HG03378 (cell line): ENCODE measurements at regions not wholly inside any gene's neighbourhood (a gene's known extent, or its start where the extent isn't known, plus 50 kb on each side); places are given as distances from the start of the nearest gene placed in this dataset.
"Not testable (repeated sequence)": the region's sequence is repeated elsewhere in the genome, so short reads cannot be mapped to it uniquely, and the experiment has no call there.

Experiments
- ATAC-seq: cut with Tn5 transposase; IDR thresholded peaks from one replicate; pipeline ENCODE4 v1.9.1; 2021; ENCODE audit warnings: mild to moderate bottlenecking, moderate library complexity; ENCODE audit not compliant: unreplicated experiment

GRCh38 chr12:19624491-19624890, 185.2 kb downstream of the AEBP2 start:
- no peak for ATAC-seq

- ATAC-seq, result not testable (repeated sequence)
Measured at GRCh38 chr12:19625551-19625950, 186.3 kb downstream of the AEBP2 start.

DNA sequence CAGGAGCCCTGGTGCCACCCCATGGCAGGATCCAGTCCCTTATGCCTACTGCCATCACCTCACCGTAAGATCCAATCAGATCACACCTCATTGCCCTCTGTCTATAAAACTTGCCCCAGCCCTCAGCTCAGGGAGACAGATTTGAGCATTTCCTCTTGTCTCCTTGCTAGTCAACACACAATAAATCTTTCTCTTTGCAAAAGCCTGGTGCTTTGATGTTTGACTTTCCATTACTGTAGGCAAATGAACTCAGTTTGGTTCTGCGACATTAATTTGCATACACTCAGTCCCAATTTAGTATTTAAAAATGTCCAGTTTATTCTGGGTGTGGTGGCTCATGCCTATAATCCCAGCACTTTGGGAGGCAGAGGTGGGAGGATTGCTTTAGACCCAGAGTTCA, 188.4 kb downstream of the AEBP2 start:
- ATAC-seq, result no peak

GRCh38 chr12:19630536-19630935, 191.2 kb downstream of the AEBP2 start:
- ATAC-seq, result no peak

DNA sequence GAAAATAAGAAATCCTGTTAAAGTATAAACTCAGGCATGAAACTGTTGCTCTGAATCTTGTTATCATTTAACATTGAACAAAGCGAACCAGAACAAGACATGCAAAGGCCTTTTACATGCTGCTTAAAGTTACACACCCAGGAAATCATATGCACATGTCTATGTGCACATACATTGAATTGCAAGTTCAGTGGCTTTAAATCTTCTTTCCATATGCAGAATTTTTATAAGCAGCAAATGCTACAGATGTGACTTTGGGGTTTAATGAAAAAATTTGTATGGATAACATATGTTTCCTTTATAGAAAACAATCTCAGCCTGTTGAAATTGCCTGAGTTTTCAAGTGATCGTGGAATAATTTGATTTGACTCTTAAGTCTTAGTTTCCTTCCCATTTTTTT, 193.9 kb downstream of the AEBP2 start:
- no peak for ATAC-seq

DNA sequence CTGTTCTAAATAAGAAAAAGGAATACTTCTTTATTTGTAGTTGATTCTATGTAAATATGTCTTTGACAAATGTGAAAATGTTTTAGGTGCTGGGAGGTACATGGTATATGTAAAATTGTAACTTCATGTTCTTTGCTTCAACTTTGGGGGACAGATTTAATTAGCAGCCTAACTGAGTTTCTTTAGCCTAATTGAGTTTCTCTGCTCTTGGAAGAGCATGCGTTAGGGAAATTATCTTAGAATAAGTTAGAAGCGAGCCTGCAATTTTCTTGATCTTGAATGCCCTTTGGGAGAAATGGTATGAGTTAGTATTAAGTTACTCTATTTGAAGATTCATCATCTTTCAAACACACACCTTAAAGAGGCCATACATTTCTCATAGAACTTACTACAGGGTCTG, 194.3 kb downstream of the AEBP2 start:
- ATAC-seq, result no peak

DNA sequence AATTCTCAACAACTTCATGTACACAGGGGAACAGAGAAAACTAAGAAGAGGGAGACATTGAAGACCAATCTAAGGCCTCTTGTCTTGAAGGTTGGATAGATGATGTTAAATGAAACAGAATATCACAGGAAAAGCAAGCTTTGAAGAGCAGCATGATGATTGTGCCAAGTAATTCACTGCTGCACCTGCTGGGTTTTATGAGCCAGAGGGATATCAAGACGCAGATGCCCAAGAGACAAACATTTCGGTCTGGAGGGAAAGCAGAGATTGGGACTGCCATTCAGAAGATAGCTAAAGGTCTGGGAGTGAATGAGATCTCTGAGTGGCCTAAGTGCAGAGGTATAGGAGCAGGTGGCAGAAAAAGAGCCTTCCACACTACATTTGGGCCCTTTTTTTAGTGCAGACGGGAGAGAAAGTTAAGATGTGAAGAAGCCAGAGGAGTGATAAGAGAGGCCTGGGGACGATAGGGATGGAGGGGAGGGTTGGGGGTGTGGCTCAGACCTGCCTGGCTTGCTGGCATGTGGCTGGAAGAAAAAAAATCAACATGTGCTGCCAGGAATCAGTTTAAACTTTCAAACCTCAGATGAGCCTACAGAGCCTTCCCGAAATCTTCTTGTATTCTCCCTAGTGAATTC, 200.6 kb downstream of the AEBP2 start:
- no peak for ATAC-seq

DNA sequence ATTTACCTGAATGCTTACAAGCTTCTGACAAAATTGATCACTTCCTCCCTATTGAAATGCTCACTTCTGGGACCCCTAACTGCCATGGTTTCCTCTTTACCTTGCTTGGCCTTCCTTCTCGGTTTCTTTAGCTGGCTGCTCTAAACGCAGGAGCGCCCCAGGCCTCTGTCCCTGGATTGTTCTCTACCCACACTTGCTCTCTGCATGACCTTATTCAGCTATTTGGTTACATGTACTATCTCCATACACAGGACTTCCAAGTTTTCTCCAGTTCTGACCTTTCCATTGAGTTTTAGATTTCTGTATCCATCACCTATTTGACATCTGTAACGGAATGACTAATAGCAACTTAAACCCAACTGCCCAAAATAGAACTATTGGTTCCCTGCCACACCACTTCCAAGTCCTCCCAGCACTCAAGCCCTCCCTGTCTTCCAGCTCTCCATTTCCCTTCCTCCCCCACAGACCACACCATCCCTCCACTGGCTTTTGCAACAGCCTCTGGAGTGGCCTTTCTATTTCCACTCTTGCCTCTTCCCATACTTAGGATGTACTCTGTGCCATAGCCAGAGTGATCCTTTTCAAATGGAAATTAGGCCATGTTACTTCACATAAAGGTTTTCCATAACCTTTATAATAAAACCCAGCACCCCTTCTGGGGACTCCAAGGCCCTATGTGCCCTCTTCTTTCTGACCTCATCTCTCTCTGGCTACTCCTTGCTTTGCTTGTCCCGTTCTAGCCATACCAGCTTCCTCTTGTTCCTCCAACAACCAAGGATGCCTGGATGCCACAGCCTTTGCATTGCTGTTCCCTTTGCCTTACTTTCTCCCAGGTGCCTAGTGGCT, 202.2 kb downstream of the AEBP2 start:
- no peak for ATAC-seq

DNA sequence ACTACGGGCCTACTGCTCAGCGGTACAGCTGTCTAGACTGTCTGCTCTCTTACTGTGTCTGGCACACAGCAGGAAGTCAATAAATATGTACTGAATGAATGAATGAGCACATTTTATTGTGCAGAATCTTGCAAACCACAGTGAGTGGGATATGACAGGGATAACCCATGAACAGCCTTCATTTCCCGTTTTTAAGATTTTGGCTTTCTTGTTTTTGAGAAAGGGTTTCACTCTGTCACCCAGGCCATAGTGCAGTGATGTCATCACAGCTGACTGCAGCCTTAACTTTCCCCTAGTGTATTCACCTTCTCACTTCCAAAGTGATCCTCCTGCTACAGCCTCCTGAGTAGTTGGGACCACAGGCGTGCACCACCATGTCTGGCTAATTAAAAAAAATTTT, 203.1 kb downstream of the AEBP2 start:
- no peak for ATAC-seq

DNA sequence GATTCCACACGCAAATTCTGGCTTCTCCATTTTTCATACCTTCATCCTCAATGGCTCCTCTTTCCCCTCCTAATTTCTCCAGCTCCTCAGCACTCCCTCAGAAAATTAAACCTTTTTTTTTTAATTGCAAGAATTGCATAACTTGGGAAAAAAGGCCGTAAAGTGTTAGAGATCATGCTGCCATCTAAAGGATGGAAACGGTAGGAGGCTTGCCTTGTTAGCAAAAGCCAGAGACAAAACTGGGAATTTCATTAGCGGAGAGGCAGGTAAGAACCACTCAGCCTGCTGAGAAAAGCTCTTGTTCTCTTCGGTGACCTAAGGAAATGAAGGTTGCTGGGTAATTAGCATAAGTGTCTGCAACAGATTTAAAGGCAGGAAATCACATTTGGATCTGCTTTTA, 204.3 kb downstream of the AEBP2 start:
- ATAC-seq, result no peak

GRCh38 chr12:19644571-19644970, 205.3 kb downstream of the AEBP2 start:
- no peak for ATAC-seq

DNA sequence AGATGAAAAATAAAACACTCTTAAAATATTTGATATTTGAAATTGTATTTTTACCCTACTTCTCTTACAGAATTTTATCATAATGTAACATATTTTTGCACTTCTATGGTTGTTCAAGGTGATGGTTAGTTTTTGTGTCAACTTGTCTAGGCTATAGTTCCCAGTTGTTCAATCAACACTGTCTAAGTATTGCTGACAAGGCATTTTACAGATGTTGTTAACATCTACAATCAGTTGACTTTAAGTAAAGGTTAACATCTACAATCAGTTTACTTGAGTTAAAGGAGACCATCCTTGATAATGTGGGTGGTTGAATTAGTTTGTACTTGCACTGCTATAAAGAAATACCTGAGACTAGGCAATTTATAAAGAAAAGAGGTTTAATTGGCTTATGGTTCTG, 206.5 kb downstream of the AEBP2 start:
- ATAC-seq, result no peak

DNA sequence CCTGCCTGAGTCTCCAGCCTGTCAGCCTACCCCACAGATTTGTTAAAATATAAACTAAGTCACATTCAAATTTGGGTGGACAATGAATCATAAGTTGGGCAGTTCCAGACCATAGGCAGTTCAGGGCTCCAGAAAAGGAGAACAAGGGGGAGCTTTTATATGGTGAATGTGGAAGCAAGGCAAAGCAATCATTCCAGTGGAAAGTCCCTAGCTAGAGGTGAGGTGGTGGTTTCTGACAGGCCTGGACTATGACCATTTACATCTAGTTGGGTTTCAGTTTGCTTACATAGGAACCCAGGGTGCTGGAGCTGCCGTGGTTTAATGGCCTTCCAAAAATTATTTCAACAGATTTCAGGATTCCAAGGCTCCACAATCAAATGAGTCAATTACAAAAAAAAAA, 207.3 kb downstream of the AEBP2 start:
- no peak for ATAC-seq

- ATAC-seq, result no peak
Measured at GRCh38 chr12:19647806-19648556, 208.7 kb downstream of the AEBP2 start.

DNA sequence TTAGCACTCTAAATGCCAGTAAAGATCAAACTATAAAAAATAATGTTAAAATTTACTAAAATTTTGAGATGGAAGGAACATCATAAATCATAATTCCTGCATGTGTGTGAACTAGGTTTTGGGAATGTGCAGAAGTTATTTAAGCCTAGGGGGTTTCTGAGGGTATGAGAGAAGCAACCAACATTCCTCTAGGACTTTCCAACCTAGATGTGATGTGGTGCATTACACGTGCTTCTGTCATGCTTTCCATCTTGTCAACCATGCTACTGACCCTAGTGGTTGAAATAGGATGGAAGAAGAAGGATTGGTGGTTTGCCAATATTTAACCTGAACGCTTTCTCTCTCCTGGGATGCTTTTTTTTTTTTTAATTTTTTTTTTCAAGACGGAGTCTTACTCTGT, 209.3 kb downstream of the AEBP2 start:
- no peak for ATAC-seq

GRCh38 chr12:19652386-19652785, 213.1 kb downstream of the AEBP2 start:
- ATAC-seq, result no peak

GRCh38 chr12:19654650-19655376, 215.5 kb downstream of the AEBP2 start:
- ATAC-seq, result no peak

DNA sequence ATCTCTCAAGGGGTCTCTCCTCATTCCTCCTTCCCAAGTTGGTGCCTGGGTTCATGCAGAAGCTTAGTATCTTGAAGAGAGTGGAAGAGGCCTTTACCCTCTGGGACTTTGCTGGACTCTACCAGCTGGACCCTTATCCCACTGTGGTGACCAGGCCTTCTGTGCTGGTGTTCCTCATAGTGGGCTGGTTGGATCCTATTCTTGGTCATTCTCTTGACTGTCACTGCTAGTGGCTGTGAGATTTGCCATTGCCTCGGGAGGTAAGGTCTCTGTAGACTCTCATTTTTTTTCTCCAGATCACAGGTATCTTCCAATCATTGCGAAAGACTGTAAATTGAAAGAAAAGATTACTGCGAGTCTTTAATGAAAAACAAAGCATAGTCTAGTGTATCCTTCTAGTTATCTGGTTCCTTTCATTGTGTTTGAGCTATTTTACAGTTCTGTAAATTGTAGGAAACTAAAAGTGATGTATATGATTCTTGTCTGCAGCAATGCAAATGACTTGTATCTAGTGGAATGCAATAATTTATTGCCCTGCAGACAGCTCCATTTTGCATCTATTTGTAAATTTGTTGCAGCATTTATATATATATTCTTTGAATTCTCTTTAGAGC, 217.9 kb downstream of the AEBP2 start:
- no peak for ATAC-seq

GRCh38 chr12:19657732-19658130, 218.4 kb downstream of the AEBP2 start:
- no peak for ATAC-seq

GRCh38 chr12:19659086-19659485, 219.8 kb downstream of the AEBP2 start:
- no peak for ATAC-seq

DNA sequence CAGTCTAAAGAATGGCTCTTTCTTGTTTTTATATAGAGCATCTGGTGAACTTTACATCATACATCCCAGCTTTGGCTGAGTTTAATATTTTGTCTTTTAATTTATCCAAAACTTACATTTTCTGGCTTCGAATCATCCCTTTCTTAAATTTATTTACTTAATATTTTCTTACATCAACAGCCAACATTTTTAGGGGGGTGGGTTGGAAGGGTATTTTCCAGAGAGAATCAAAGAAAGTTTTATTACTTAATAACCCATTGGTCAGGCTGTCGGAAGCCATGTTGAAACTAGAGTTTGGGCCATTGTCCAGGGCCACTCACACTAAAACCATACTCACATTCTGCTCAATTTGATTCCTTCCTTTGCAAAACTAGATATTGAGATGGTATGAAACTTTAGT, 220.2 kb downstream of the AEBP2 start:
- no peak for ATAC-seq
